Activated naive CD8-positive, alpha-beta T cell (primary cell): ENCODE measurements at regions not wholly inside any gene's neighbourhood (a gene's known extent, or its start where the extent isn't known, plus 50 kb on each side); places are given as distances from the start of the nearest gene placed in this dataset.
A peak's percentile ranks its signal among the peaks of the same experiment; 100 is the strongest.

Experiments
- H3K27ac Mint-ChIP-seq: one replicate; pipeline ENCODE4 v1.8.0; 2021; ENCODE audit warnings: mixed read lengths
- H3K27me3 Mint-ChIP-seq: one replicate; pipeline ENCODE4 v1.8.0; 2021; ENCODE audit warnings: mixed read lengths
- H3K36me3 Mint-ChIP-seq: one replicate; pipeline ENCODE4 v1.8.0; 2021; ENCODE audit warnings: mixed read lengths
- H3K4me1 Mint-ChIP-seq: one replicate; pipeline ENCODE4 v1.8.0; 2021; ENCODE audit warnings: low read depth, mixed read lengths
- H3K4me3 Mint-ChIP-seq: one replicate; pipeline ENCODE4 v1.8.0; 2021; ENCODE audit warnings: mild to moderate bottlenecking, mixed read lengths
- H3K9me3 Mint-ChIP-seq: one replicate; pipeline ENCODE4 v1.8.0; 2021; ENCODE audit warnings: low read depth, mixed read lengths

- Mint-ChIP-seq H3K27ac (peak overlapping the region; percentile 73), H3K4me3 (no peak overlapping the region), H3K27me3 (no peaks in the 10 kb centered on the region), H3K4me1 (peaks cover 34% of the 10 kb centered on the region), H3K36me3 (no peaks in the 10 kb centered on the region), H3K9me3 (no peaks in the 10 kb centered on the region)
These were observed 51.0 kb upstream of the DMRTB1 start for GRCh38 chr1:53408013-53408754.

- Mint-ChIP-seq H3K36me3 (no peaks in the 10 kb centered on the region), H3K4me3 (no peak overlapping the region), H3K9me3 (no peaks in the 10 kb centered on the region), H3K27me3 (no peaks in the 10 kb centered on the region), H3K4me1 (peaks cover 39% of the 10 kb centered on the region), H3K27ac (no peak overlapping the region)
These were observed 50.5 kb upstream of the DMRTB1 start for GRCh38 chr1:53408755-53409129.

GRCh38 chr1:53409233-53409632 lies 50.0 kb upstream of the DMRTB1 start:
- no peak overlapping the region for H3K4me3 Mint-ChIP-seq
- no peaks in the 10 kb centered on the region for H3K36me3 Mint-ChIP-seq
- peaks cover 44% of the 10 kb centered on the region for H3K4me1 Mint-ChIP-seq
- H3K27ac Mint-ChIP-seq = no peak overlapping the region
- H3K9me3 Mint-ChIP-seq = no peaks in the 10 kb centered on the region
- no peaks in the 10 kb centered on the region for H3K27me3 Mint-ChIP-seq
